Type B pancreatic cell (in vitro differentiated cells): ENCODE measurements at regions not wholly inside any gene's neighbourhood (a gene's known extent, or its start where the extent isn't known, plus 50 kb on each side); places are given as distances from the start of the nearest gene placed in this dataset.

Source experiments
- DNase-seq: peaks from one replicate; pipeline ENCODE4 v3.0.0; 2021; ENCODE audit warnings: mixed read lengths; ENCODE audit not compliant: unreplicated experiment; ENCODE audit errors: extremely low spot score
- H3K27ac Mint-ChIP-seq: 2 replicates; pipeline ENCODE4 v1.8.0; 2021; ENCODE audit warnings: mild to moderate bottlenecking, mixed read lengths
- H3K27me3 Mint-ChIP-seq: 2 replicates; pipeline ENCODE4 v1.8.0; 2021; ENCODE audit warnings: mixed read lengths
- H3K36me3 Mint-ChIP-seq: 2 replicates; pipeline ENCODE4 v1.8.0; 2021; ENCODE audit warnings: mixed read lengths
- H3K4me1 Mint-ChIP-seq: one replicate; pipeline ENCODE4 v1.8.0; 2021; ENCODE audit warnings: mixed read lengths; ENCODE audit not compliant: unreplicated experiment
- H3K4me3 Mint-ChIP-seq: 2 replicates; pipeline ENCODE4 v1.8.0; 2021; ENCODE audit warnings: mild to moderate bottlenecking, mixed read lengths
- H3K9me3 Mint-ChIP-seq: 2 replicates; pipeline ENCODE4 v1.8.0; 2021; ENCODE audit warnings: mixed read lengths
- TF ChIP-seq, protein P1 (sequence below): fragments of 200-600 bp; sonication (generic); conservative IDR thresholded peaks from 2 replicates; pipeline ENCODE4 v1.5.0; 2021; ENCODE audit warnings: antibody characterized with exemption, mild to moderate bottlenecking

DNA sequence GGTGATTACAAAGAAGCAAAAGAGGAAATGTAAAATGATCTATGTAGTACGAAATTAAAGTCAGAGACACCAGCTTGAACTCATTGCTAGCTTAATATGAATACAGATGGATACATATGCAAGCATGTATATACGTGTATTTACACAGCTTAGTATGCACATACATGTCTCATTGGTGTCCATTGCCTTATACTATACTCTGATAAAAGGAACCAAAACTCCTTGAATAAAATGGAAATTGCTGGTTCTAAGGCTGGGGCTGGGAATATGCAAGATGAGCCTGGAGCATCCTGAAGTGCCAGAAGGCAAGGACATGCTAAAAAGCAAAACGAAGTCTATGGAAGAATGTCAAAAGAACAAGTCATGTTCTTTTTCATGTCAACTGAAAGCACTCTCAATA lies 1424.4 kb upstream of the SLC39A10 start:
- Mint-ChIP-seq H3K27ac (no peak overlapping the region), H3K27me3 (peaks cover 4% of the 10 kb centered on the region), H3K9me3 (no peaks in the 10 kb centered on the region), H3K4me3 (no peak overlapping the region), H3K4me1 (no peaks in the 10 kb centered on the region), H3K36me3 (no peaks in the 10 kb centered on the region)
- TF ChIP-seq, protein P1, sequence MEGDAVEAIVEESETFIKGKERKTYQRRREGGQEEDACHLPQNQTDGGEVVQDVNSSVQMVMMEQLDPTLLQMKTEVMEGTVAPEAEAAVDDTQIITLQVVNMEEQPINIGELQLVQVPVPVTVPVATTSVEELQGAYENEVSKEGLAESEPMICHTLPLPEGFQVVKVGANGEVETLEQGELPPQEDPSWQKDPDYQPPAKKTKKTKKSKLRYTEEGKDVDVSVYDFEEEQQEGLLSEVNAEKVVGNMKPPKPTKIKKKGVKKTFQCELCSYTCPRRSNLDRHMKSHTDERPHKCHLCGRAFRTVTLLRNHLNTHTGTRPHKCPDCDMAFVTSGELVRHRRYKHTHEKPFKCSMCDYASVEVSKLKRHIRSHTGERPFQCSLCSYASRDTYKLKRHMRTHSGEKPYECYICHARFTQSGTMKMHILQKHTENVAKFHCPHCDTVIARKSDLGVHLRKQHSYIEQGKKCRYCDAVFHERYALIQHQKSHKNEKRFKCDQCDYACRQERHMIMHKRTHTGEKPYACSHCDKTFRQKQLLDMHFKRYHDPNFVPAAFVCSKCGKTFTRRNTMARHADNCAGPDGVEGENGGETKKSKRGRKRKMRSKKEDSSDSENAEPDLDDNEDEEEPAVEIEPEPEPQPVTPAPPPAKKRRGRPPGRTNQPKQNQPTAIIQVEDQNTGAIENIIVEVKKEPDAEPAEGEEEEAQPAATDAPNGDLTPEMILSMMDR, result no peak
- no peak for DNase-seq

DNA sequence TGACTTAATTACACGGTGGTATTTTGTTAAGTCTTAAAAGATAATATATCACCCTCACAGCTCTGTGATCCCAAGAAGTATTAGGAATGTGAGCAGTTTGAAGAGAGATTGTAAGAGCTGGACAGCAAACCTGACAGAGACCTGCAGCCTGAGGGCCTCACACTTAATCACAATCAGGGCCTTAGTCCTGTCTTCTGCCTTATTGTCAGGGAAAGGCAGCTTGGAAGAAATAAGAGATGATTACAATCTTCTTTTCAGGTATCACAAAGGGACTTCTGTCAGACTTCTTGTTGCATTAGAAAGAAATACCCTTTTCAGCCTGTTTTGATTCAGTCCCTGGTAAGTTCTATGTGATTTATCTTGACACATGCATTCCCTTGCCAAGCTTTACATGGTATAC lies 1433.8 kb upstream of the SLC39A10 start:
- no peaks in the 10 kb centered on the region for H3K36me3 Mint-ChIP-seq
- H3K4me1 Mint-ChIP-seq, result no peaks in the 10 kb centered on the region
- H3K9me3 Mint-ChIP-seq, result no peaks in the 10 kb centered on the region
- TF ChIP-seq, protein P1, result no peak
- H3K4me3 Mint-ChIP-seq, result no peak overlapping the region
- DNase-seq, result no peak
- H3K27me3 Mint-ChIP-seq, result no peaks in the 10 kb centered on the region
- H3K27ac Mint-ChIP-seq, result no peak overlapping the region

DNA sequence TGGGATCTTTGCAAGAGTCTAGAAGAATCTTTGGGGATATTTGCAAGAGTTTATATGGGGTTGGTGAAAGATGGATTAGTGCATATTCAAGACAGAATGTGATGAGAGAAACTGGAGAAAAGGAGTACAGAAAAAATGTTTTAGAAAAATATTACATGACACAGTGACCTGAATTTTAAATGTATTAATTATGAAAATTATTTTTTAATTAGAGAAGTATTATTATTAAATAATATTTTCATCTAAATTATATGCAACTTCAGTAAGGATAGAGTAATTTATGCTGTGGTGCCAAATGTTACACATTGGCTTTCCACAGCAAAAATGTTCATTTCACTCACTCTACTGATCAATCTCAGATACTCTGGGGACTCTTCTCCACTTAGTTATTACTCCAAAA lies 1442.8 kb upstream of the SLC39A10 start:
- Mint-ChIP-seq H3K4me3 (no peak overlapping the region), H3K36me3 (no peaks in the 10 kb centered on the region), H3K27ac (no peak overlapping the region), H3K9me3 (peaks cover 5% of the 10 kb centered on the region), H3K4me1 (no peaks in the 10 kb centered on the region), H3K27me3 (no peaks in the 10 kb centered on the region)
- DNase-seq, result no peak
- TF ChIP-seq, protein P1, result no peak

DNA sequence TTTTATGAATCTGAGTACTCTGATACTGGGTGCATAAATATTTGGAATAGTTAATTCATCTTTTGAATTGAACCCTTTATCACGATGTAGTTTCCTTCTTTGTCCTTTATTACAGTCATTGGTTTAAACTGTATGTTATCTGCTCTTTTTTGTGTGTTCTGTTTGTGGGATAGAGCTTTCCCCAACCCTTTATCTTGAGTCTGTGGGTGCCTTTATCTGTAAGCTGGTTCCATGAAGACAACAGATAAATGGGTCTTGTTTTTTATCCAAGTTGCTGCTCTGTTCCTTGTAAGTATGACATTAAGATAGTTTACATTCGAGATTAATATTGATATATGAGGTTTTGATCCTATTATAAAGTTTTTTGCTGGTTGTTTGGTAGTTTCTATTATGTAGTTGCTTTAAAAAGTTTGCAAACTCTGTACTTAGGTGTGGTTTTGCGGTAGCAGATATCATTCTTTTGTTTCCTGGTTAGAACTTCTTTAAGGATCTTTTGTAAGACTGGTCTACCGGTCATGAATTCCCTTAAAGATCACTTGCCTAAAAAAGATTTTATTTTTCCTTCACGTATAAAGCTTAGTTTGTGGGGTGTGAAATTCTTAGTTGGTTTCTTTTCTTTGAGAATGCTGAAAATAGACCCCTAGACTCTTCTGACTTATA lies 1451.3 kb upstream of the SLC39A10 start:
- no peak for DNase-seq
- Mint-ChIP-seq H3K27ac (no peak overlapping the region), H3K4me1 (no peaks in the 10 kb centered on the region), H3K4me3 (no peak overlapping the region), H3K27me3 (no peaks in the 10 kb centered on the region), H3K36me3 (no peaks in the 10 kb centered on the region), H3K9me3 (peaks cover 9% of the 10 kb centered on the region)
- TF ChIP-seq, protein P1, result no peak

DNA sequence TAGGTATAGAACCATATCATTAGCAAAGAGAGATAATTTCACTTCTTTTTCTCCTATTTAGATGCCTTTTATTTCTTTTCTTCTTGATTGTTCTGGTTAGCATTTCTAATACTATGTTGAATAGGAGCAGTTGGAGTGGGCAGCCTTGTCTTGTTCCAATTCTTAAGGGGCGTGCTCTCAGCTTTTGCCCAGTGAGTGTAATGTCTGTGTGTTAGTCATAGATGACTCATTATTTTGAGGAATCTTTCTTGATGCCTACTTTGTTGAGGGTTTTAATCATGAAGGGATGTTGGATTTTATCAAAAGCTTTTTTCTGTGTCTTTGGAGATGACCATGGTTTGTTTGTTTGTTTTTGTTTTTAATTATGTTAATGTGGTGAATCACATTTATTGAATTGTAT lies 1453.1 kb upstream of the SLC39A10 start:
- Mint-ChIP-seq H3K36me3 (no peaks in the 10 kb centered on the region), H3K4me3 (no peak overlapping the region), H3K4me1 (no peaks in the 10 kb centered on the region), H3K9me3 (peaks cover 4% of the 10 kb centered on the region), H3K27me3 (no peaks in the 10 kb centered on the region), H3K27ac (no peak overlapping the region)
- TF ChIP-seq, protein P1, result no peak
- DNase-seq, result no peak

DNA sequence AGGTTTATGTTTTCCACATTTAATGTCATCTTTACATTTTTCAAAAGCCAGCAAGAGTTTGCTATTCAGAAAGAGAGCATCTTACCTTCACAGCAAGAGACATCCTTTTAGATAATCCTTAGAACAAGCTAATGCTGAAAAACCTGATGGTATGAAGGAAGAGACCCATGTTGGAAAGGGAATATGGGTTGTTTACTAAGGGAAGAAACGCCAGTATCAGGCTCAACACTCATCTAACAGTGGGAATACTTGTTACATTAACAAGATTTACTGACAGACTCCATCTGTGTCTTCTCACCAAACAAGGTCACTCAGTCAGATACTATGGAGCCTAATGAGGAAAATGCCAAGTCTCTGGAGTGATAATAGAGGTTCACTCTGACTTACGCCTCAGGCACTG lies 1474.1 kb upstream of the SLC39A10 start:
- Mint-ChIP-seq H3K4me1 (no peaks in the 10 kb centered on the region), H3K27me3 (no peaks in the 10 kb centered on the region), H3K27ac (no peak overlapping the region), H3K9me3 (no peaks in the 10 kb centered on the region), H3K36me3 (no peaks in the 10 kb centered on the region), H3K4me3 (no peak overlapping the region)
- DNase-seq, result no peak
- TF ChIP-seq, protein P1, result no peak
